ENCODE measurements at regions not wholly inside any gene's neighbourhood (a gene's known extent, or its start where the extent isn't known, plus 50 kb on each side); places are given as distances from the start of the nearest gene placed in this dataset.

GRCh38 chr14:98959410-98959809, 312.6 kb downstream of the BCL11B start:
- no peak for DNase-seq (ENCODE audit: low spot score)

GRCh38 chr14:98959958-98960616, 311.9 kb downstream of the BCL11B start:
- DNase-seq (ENCODE audit: low spot score), result no peak

- DNase-seq (ENCODE audit: low spot score), result no peak
Observed at GRCh38 chr14:98960617-98961013, 311.4 kb downstream of the BCL11B start.

GRCh38 chr14:98961191-98961590, 310.8 kb downstream of the BCL11B start:
- DNase-seq (ENCODE audit: low spot score), result no peak

GRCh38 chr14:98962118-98962517, 309.9 kb downstream of the BCL11B start:
- DNase-seq (ENCODE audit: low spot score), result no peak

- DNase-seq (ENCODE audit: low spot score), result no peak
Observed at GRCh38 chr14:98963610-98964009, 308.4 kb downstream of the BCL11B start.

GRCh38 chr14:98964171-98964570, 307.8 kb downstream of the BCL11B start:
- no peak for DNase-seq (ENCODE audit: low spot score)

- DNase-seq (ENCODE audit: low spot score), result no peak
Observed at GRCh38 chr14:98965076-98965475, 306.9 kb downstream of the BCL11B start.

GRCh38 chr14:98966016-98966415, 306.0 kb downstream of the BCL11B start:
- no peak for DNase-seq (ENCODE audit: low spot score)

- DNase-seq (ENCODE audit: low spot score), result no peak
Observed at GRCh38 chr14:98966475-98967162, 305.4 kb downstream of the BCL11B start.

- no peak for DNase-seq (ENCODE audit: low spot score)
Observed at GRCh38 chr14:98974113-98974512, 297.9 kb downstream of the BCL11B start.

GRCh38 chr14:98976271-98976670, 295.7 kb downstream of the BCL11B start:
- no peak for DNase-seq (ENCODE audit: low spot score)

- DNase-seq (ENCODE audit: low spot score), result no peak
Observed at GRCh38 chr14:98977451-98977850, 294.5 kb downstream of the BCL11B start.

GRCh38 chr14:98982986-98983385, 289.0 kb downstream of the BCL11B start:
- DNase-seq (ENCODE audit: low spot score), result no peak

GRCh38 chr14:98984027-98984718, 287.8 kb downstream of the BCL11B start:
- DNase-seq (ENCODE audit: low spot score), result no peak

- no peak for DNase-seq (ENCODE audit: low spot score)
Observed at GRCh38 chr14:98984719-98985041, 287.3 kb downstream of the BCL11B start.

GRCh38 chr14:98993818-98994217, 278.2 kb downstream of the BCL11B start:
- no peak for DNase-seq (ENCODE audit: low spot score)

GRCh38 chr14:98994561-98994960, 277.4 kb downstream of the BCL11B start:
- DNase-seq (ENCODE audit: low spot score), result no peak

GRCh38 chr14:98997526-98998205, 274.3 kb downstream of the BCL11B start:
- no peak for DNase-seq (ENCODE audit: low spot score)

GRCh38 chr14:98999345-98999744, 272.7 kb downstream of the BCL11B start:
- DNase-seq (ENCODE audit: low spot score), result no peak

GRCh38 chr14:98999901-99000300, 272.1 kb downstream of the BCL11B start:
- DNase-seq (ENCODE audit: low spot score), result no peak

GRCh38 chr14:99001241-99001640, 270.8 kb downstream of the BCL11B start:
- no peak for DNase-seq (ENCODE audit: low spot score)

GRCh38 chr14:99003646-99004045, 268.4 kb downstream of the BCL11B start:
- DNase-seq (ENCODE audit: low spot score), result no peak
